Liver (tissue), 8 donors: ENCODE measurements at regions not wholly inside any gene's neighbourhood (a gene's known extent, or its start where the extent isn't known, plus 50 kb on each side); places are given as distances from the start of the nearest gene placed in this dataset.

ENCODE experiments used
- DNase-seq: peaks from one replicate; pipeline ENCODE4 v3.0.0-alpha.2; 2017; ENCODE audit warnings: low spot score
- H3K27ac ChIP-seq, 2 donors: one replicate each; pipeline ENCODE4 v1.7.0; 2013; ENCODE audit warnings: inconsistent platforms in 2 of 2, low read length in 2 of 2, control low read depth in 1 of 2, low read depth in 1 of 2, mild to moderate bottlenecking in 1 of 2
- H3K27me3 ChIP-seq, 4 donors: one replicate each; pipeline versions ENCODE4 v1.6.1 to v1.7.0; 2013; ENCODE audit warnings: low read length in 3 of 4, inconsistent platforms in 1 of 4, mild to moderate bottlenecking in 1 of 4, moderate library complexity in 1 of 4; ENCODE audit not compliant: control insufficient read depth in 4 of 4, insufficient read depth in 4 of 4
- H3K36me3 ChIP-seq, 4 donors: one replicate each; pipeline versions ENCODE4 v1.6.1 to v1.7.0; 2013; ENCODE audit warnings: low read length in 3 of 4, mild to moderate bottlenecking in 3 of 4, low read depth in 1 of 4, moderate library complexity in 1 of 4; ENCODE audit not compliant: control insufficient read depth in 4 of 4, insufficient read depth in 3 of 4
- H3K4me1 ChIP-seq, 4 donors: one replicate each; pipeline versions ENCODE4 v1.6.1 to v1.7.0; 2013; ENCODE audit warnings: low read length in 3 of 4, mild to moderate bottlenecking in 3 of 4, moderate library complexity in 1 of 4; ENCODE audit not compliant: control insufficient read depth in 4 of 4, insufficient read depth in 4 of 4
- H3K4me3 ChIP-seq, 3 donors: one replicate each; pipeline versions ENCODE4 v1.6.1 to v1.7.0; 2013; ENCODE audit warnings: low read length in 3 of 3, control low read depth in 1 of 3, low read depth in 1 of 3, mild to moderate bottlenecking in 1 of 3
- H3K9ac ChIP-seq, 2 donors: one replicate each; pipeline ENCODE4 v1.7.0; 2013; ENCODE audit warnings: low read length in 2 of 2, mild to moderate bottlenecking in 2 of 2, moderate library complexity in 2 of 2, control low read depth in 1 of 2, low read depth in 1 of 2
- H3K9me3 ChIP-seq, 4 donors: one replicate each; pipeline versions ENCODE4 v1.6.1 to v1.7.0; 2013; ENCODE audit warnings: low read length in 3 of 4; ENCODE audit not compliant: control insufficient read depth in 4 of 4
- EGR1 ChIP-seq, 2 donors: IDR thresholded peaks; 2 replicates each; pipeline ENCODE4 v1.6.1; 2016 to 2018; ENCODE audit warnings: antibody characterized with exemption in 2 of 2, low read depth in 2 of 2
- FOXA1 ChIP-seq: IDR thresholded peaks from 2 replicates; pipeline ENCODE4 v1.6.1; 2016; ENCODE audit warnings: antibody characterized with exemption
- FOXA2 ChIP-seq: IDR thresholded peaks from 2 replicates; pipeline ENCODE4 v1.6.1; 2016; ENCODE audit warnings: antibody characterized with exemption
- GABPA ChIP-seq, 2 donors: IDR thresholded peaks in 1 of 2; conservative IDR thresholded peaks in 1 of 2; 2 replicates each; pipeline ENCODE4 v1.6.1; 2016; ENCODE audit warnings: antibody characterized with exemption in 2 of 2, mild to moderate bottlenecking in 1 of 2, moderate library complexity in 1 of 2
- HNF4A ChIP-seq, 2 donors: conservative IDR thresholded peaks; 2 replicates each; pipeline ENCODE4 v1.6.1; 2016; ENCODE audit warnings: antibody characterized with exemption in 2 of 2, mild to moderate bottlenecking in 2 of 2
- HNF4G ChIP-seq: IDR thresholded peaks from 2 replicates; pipeline ENCODE4 v1.6.1; 2016; ENCODE audit warnings: antibody characterized with exemption
- JUND ChIP-seq, 2 donors: IDR thresholded peaks; 2 replicates each; pipeline ENCODE4 v1.6.1; 2016; ENCODE audit warnings: antibody characterized with exemption in 2 of 2
- NR2F2 ChIP-seq: IDR thresholded peaks from 2 replicates; pipeline ENCODE4 v1.6.1; 2016; ENCODE audit warnings: antibody characterized with exemption
- RAD21 ChIP-seq, 2 donors: IDR thresholded peaks; 2 replicates each; pipeline ENCODE4 v1.6.1; 2016; ENCODE audit warnings: antibody characterized with exemption in 2 of 2, mild to moderate bottlenecking in 2 of 2
- RXRA ChIP-seq, 2 donors: IDR thresholded peaks; 2 replicates each; pipeline ENCODE4 v1.6.1; 2017 to 2018; ENCODE audit warnings: antibody characterized with exemption in 2 of 2, mild to moderate bottlenecking in 1 of 2
- SP1 ChIP-seq: IDR thresholded peaks from 2 replicates; pipeline ENCODE4 v1.6.1; 2018; ENCODE audit warnings: antibody characterized with exemption, mild to moderate bottlenecking
- TAF1 ChIP-seq: conservative IDR thresholded peaks from 2 replicates; pipeline ENCODE4 v1.6.1; 2016; ENCODE audit warnings: antibody characterized with exemption, mild to moderate bottlenecking
- YY1 ChIP-seq: IDR thresholded peaks from 2 replicates; pipeline ENCODE4 v1.6.1; 2016; ENCODE audit warnings: antibody characterized with exemption, mild to moderate bottlenecking
- WGBS: extraction: QIAGEN DNeasy Blood & Tissue Kit; methylation state at CpG from one replicate; pipeline ENCODE4 v1.1.7; 2013; 5-methylcytosine and 5-hydroxymethylcytosine counted together
- TF ChIP-seq, protein P1 (sequence below): IDR thresholded peaks from 2 replicates; pipeline ENCODE4 v1.6.1; 2016; ENCODE audit warnings: antibody characterized with exemption
- TF ChIP-seq, protein P2 (sequence below): fragments of 150-350 bp; IDR thresholded peaks from 2 replicates; pipeline ENCODE4 v1.5.1; 2017; ENCODE audit warnings: improper control_type of control experiment, low read depth, low read length; ENCODE audit not compliant: missing input control
- TF ChIP-seq, protein P3 (sequence below): IDR thresholded peaks from 2 replicates; pipeline ENCODE4 v1.6.1; 2016; ENCODE audit warnings: antibody characterized with exemption
- TF ChIP-seq, protein P4 (sequence below): IDR thresholded peaks from 2 replicates; pipeline ENCODE4 v1.6.1; 2016; ENCODE audit warnings: antibody characterized with exemption
- TF ChIP-seq, protein P5 (sequence below): IDR thresholded peaks from 2 replicates; pipeline ENCODE4 v1.6.1; 2016; ENCODE audit warnings: antibody characterized with exemption, mild to moderate bottlenecking
- donor health status: healthy.
- donor health status: healthy.
- donor health status: healthy.
- donor health status: healthy.
- donor health status: healthy.

DNA sequence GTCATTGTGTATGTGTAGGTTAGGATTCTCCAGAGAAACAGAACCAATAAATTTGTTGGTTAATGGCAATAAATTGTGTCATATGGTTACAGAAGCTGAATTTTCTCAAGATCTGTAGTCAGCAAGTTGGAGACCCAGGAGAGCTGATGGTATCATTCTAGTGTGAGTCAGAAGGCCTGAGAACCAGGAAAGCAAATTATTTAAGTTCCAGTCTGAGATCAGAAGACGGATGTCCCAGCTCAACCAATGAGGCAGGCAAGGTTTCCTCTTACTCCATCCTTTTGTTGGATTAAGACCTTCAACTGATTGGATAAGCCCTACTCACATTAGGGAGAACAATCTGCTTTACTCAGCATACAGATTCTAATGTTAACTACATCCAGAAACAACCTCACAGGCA is 656.3 kb downstream of the ANXA1 start:
- Histone ChIP-seq H3K36me3 (no peaks in the 10 kb centered on the region), H3K9ac (no peak overlapping the region), H3K4me3 (no peak overlapping the region), H3K27me3 (peaks cover 0 to 3% (median 0%) of the 10 kb centered on the region in 4 donors), H3K4me1 (no peaks in the 10 kb centered on the region), H3K27ac (no peak overlapping the region), H3K9me3 (peaks cover 0 to 2% (median 0%) of the 10 kb centered on the region in 4 donors)
- DNase-seq, result no peak
- TF ChIP-seq, protein P1, sequence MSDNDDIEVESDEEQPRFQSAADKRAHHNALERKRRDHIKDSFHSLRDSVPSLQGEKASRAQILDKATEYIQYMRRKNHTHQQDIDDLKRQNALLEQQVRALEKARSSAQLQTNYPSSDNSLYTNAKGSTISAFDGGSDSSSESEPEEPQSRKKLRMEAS, result no peak
- TF ChIP-seq EGR1 (IDR thresholded peaks at IDR 0.05; ENCODE audit: low read depth in 2 of 2) (no peak), JUND (IDR thresholded peaks at IDR 0.05) (no peak), FOXA2 (no peak), HNF4A (conservative IDR thresholded peaks at IDR 0.05) (no peak), GABPA (IDR thresholded peaks at IDR 0.05 in 1 of 2, conservative IDR thresholded peaks at IDR 0.05 in 1 of 2) (no peak), YY1 (no peak), NR2F2 (no peak), TAF1 (no peak), FOXA1 (no peak), RXRA (IDR thresholded peaks at IDR 0.05) (no peak), HNF4G (no peak), SP1 (no peak), RAD21 (IDR thresholded peaks at IDR 0.05) (no peak)
- TF ChIP-seq, protein P2, sequence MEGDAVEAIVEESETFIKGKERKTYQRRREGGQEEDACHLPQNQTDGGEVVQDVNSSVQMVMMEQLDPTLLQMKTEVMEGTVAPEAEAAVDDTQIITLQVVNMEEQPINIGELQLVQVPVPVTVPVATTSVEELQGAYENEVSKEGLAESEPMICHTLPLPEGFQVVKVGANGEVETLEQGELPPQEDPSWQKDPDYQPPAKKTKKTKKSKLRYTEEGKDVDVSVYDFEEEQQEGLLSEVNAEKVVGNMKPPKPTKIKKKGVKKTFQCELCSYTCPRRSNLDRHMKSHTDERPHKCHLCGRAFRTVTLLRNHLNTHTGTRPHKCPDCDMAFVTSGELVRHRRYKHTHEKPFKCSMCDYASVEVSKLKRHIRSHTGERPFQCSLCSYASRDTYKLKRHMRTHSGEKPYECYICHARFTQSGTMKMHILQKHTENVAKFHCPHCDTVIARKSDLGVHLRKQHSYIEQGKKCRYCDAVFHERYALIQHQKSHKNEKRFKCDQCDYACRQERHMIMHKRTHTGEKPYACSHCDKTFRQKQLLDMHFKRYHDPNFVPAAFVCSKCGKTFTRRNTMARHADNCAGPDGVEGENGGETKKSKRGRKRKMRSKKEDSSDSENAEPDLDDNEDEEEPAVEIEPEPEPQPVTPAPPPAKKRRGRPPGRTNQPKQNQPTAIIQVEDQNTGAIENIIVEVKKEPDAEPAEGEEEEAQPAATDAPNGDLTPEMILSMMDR, result no peak
- TF ChIP-seq, protein P3, sequence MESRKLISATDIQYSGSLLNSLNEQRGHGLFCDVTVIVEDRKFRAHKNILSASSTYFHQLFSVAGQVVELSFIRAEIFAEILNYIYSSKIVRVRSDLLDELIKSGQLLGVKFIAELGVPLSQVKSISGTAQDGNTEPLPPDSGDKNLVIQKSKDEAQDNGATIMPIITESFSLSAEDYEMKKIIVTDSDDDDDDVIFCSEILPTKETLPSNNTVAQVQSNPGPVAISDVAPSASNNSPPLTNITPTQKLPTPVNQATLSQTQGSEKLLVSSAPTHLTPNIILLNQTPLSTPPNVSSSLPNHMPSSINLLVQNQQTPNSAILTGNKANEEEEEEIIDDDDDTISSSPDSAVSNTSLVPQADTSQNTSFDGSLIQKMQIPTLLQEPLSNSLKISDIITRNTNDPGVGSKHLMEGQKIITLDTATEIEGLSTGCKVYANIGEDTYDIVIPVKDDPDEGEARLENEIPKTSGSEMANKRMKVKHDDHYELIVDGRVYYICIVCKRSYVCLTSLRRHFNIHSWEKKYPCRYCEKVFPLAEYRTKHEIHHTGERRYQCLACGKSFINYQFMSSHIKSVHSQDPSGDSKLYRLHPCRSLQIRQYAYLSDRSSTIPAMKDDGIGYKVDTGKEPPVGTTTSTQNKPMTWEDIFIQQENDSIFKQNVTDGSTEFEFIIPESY, result no peak
- TF ChIP-seq, protein P4, sequence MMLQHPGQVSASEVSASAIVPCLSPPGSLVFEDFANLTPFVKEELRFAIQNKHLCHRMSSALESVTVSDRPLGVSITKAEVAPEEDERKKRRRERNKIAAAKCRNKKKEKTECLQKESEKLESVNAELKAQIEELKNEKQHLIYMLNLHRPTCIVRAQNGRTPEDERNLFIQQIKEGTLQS, result no peak
- TF ChIP-seq, protein P5, sequence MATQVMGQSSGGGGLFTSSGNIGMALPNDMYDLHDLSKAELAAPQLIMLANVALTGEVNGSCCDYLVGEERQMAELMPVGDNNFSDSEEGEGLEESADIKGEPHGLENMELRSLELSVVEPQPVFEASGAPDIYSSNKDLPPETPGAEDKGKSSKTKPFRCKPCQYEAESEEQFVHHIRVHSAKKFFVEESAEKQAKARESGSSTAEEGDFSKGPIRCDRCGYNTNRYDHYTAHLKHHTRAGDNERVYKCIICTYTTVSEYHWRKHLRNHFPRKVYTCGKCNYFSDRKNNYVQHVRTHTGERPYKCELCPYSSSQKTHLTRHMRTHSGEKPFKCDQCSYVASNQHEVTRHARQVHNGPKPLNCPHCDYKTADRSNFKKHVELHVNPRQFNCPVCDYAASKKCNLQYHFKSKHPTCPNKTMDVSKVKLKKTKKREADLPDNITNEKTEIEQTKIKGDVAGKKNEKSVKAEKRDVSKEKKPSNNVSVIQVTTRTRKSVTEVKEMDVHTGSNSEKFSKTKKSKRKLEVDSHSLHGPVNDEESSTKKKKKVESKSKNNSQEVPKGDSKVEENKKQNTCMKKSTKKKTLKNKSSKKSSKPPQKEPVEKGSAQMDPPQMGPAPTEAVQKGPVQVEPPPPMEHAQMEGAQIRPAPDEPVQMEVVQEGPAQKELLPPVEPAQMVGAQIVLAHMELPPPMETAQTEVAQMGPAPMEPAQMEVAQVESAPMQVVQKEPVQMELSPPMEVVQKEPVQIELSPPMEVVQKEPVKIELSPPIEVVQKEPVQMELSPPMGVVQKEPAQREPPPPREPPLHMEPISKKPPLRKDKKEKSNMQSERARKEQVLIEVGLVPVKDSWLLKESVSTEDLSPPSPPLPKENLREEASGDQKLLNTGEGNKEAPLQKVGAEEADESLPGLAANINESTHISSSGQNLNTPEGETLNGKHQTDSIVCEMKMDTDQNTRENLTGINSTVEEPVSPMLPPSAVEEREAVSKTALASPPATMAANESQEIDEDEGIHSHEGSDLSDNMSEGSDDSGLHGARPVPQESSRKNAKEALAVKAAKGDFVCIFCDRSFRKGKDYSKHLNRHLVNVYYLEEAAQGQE, result no peak
- 81% methylated on average over 1 of the region's 1 CpG for WGBS
